Endodermal cell (in vitro differentiated cells): ENCODE measurements at regions not wholly inside any gene's neighbourhood (a gene's known extent, or its start where the extent isn't known, plus 50 kb on each side); places are given as distances from the start of the nearest gene placed in this dataset.
"Not testable (repeated sequence)": the region's sequence is repeated elsewhere in the genome, so short reads cannot be mapped to it uniquely, and the experiment has no call there.

Experiments used
- DNase-seq: peaks from one replicate; pipeline ENCODE4 v3.0.0-alpha.2; 2017
- H3K27ac ChIP-seq: 2 replicates; pipeline ENCODE4 v1.5.1; 2013; ENCODE audit warnings: mild to moderate bottlenecking, low read depth, low read length, moderate library complexity
- H3K27me3 ChIP-seq: 2 replicates; pipeline ENCODE4 v1.6.1; 2013; ENCODE audit warnings: mild to moderate bottlenecking, low read length, moderate library complexity; ENCODE audit not compliant: insufficient read depth, control insufficient read depth, poor library complexity, severe bottlenecking
- H3K36me3 ChIP-seq: 2 replicates; pipeline ENCODE4 v1.7.0; 2013; ENCODE audit warnings: mild to moderate bottlenecking, low read length, moderate library complexity; ENCODE audit not compliant: control insufficient read depth, insufficient read depth
- H3K4me1 ChIP-seq: one replicate; pipeline ENCODE4 v1.7.0; 2013; ENCODE audit warnings: low read length; ENCODE audit not compliant: control insufficient read depth, insufficient read depth
- H3K4me3 ChIP-seq: 2 replicates; pipeline ENCODE4 v1.5.1; 2013; ENCODE audit warnings: mild to moderate bottlenecking, low read length, moderate library complexity
- H3K9ac ChIP-seq: 2 replicates; pipeline ENCODE4 v1.6.1; 2013; ENCODE audit warnings: mild to moderate bottlenecking, low read length, moderate library complexity; ENCODE audit not compliant: poor library complexity, severe bottlenecking; ENCODE audit errors: extremely low read depth
- H3K9me3 ChIP-seq: 2 replicates; pipeline ENCODE4 v1.6.1; 2013; ENCODE audit warnings: mild to moderate bottlenecking, low read length, moderate library complexity; ENCODE audit not compliant: control insufficient read depth
- H3K27ac Mint-ChIP-seq: 2 replicates; pipeline ENCODE4 v1.8.0; 2020; ENCODE audit warnings: mixed read lengths
- H3K27me3 Mint-ChIP-seq: 2 replicates; pipeline ENCODE4 v1.8.0; 2021; ENCODE audit warnings: mild to moderate bottlenecking, mixed read lengths; ENCODE audit not compliant: insufficient read depth
- H3K36me3 Mint-ChIP-seq: 2 replicates; pipeline ENCODE4 v1.8.0; 2020; ENCODE audit warnings: low read depth, mixed read lengths
- H3K4me1 Mint-ChIP-seq: 2 replicates; pipeline ENCODE4 v1.8.0; 2020; ENCODE audit warnings: mixed read lengths
- H3K4me3 Mint-ChIP-seq: 2 replicates; pipeline ENCODE4 v1.8.0; 2020; ENCODE audit warnings: mild to moderate bottlenecking, moderate library complexity, mixed read lengths
- H3K9me3 Mint-ChIP-seq: 2 replicates; pipeline ENCODE4 v1.8.0; 2020; ENCODE audit warnings: mild to moderate bottlenecking, mixed read lengths
- WGBS, 2 experiments: methylation state at CpG; one replicate each; pipeline versions ENCODE4 v1.1.5 to v1.1.7; 2013; ENCODE audit warnings: missing lambda C conversion rate in 2 of 2, mixed read lengths in 1 of 2; ENCODE audit not compliant: insufficient coverage in 1 of 2, insufficient read length in 1 of 2; 5-methylcytosine and 5-hydroxymethylcytosine counted together
- TF ChIP-seq, protein P1 (sequence below): fragments of 200-600 bp; sonication (generic); conservative IDR thresholded peaks from 2 replicates; pipeline ENCODE4 v1.5.0; 2021; ENCODE audit warnings: antibody characterized with exemption, mild to moderate bottlenecking

DNA sequence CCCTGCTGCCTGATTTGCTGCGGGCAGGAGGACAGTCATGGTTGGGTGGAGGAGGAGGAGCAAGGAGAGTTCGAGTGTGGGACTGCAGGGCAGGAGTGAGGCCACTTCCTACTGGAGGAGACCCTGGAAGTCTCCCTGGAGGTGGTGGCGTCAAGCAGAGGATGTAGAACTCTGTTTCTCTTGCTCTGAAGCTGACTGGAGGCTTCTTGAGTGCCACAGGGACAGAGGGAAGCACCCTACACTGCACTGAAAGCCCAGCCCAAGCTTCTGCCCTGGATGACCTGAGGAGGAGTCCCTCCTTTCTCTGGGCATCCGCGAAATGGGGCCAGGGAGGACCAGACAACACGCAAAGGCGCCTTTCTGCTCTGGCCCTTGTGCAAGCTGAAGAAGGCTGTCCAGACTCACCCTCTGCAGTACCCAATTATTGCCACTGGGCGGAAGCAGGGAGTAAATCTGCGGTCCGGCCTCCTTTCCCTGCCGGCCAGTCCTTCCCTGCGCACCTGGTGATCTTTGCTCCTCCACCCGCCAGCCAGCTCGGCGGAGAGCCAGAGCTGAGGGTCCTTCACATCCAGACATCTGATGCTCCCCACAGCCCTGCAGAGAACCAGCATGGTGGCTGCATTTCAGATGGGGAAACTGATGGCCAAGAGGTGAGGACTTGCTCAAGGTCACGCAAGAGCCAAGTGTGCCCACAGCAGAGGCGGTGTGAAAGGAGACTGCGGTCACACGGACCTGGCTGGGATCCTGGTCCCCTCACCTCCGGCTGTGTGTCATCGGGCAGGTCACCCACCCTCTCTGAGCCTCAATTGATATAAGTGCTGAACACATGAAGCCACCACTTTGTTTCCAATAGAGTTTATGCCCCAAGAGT lies 207.1 kb downstream of the TBC1D2B start:
- H3K27ac Mint-ChIP-seq, result no peak overlapping the region

GRCh38 chr15:77869021-77869895 lies 208.3 kb downstream of the TBC1D2B start:
- Histone ChIP-seq H3K27ac (no peak overlapping the region), H3K9me3 (no peaks in the 10 kb centered on the region), H3K4me1 (no peaks in the 10 kb centered on the region), H3K36me3 (no peaks in the 10 kb centered on the region), H3K9ac (no peak overlapping the region), H3K27me3 (no peaks in the 10 kb centered on the region), H3K4me3 (no peak overlapping the region)
- no peak overlapping the region for H3K4me3 Mint-ChIP-seq
- TF ChIP-seq, protein P1, sequence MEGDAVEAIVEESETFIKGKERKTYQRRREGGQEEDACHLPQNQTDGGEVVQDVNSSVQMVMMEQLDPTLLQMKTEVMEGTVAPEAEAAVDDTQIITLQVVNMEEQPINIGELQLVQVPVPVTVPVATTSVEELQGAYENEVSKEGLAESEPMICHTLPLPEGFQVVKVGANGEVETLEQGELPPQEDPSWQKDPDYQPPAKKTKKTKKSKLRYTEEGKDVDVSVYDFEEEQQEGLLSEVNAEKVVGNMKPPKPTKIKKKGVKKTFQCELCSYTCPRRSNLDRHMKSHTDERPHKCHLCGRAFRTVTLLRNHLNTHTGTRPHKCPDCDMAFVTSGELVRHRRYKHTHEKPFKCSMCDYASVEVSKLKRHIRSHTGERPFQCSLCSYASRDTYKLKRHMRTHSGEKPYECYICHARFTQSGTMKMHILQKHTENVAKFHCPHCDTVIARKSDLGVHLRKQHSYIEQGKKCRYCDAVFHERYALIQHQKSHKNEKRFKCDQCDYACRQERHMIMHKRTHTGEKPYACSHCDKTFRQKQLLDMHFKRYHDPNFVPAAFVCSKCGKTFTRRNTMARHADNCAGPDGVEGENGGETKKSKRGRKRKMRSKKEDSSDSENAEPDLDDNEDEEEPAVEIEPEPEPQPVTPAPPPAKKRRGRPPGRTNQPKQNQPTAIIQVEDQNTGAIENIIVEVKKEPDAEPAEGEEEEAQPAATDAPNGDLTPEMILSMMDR, result no peak
- WGBS, 2 experiments, result 76 to 89% methylated on average over 3 to 13 of the region's 17 CpGs
- DNase-seq, result no peak
- H3K9me3 Mint-ChIP-seq, result no peaks in the 10 kb centered on the region
- H3K36me3 Mint-ChIP-seq, result no peaks in the 10 kb centered on the region
- no peak overlapping the region for H3K27ac Mint-ChIP-seq
- peaks cover 6% of the 10 kb centered on the region for H3K27me3 Mint-ChIP-seq
- no peaks in the 10 kb centered on the region for H3K4me1 Mint-ChIP-seq

More for the DNA sequence above, 207.1 kb downstream of the TBC1D2B start:
- no peaks in the 10 kb centered on the region for H3K9me3 ChIP-seq
- H3K4me1 Mint-ChIP-seq, result no peaks in the 10 kb centered on the region
- no peaks in the 10 kb centered on the region for H3K27me3 ChIP-seq
- no peak overlapping the region for H3K4me3 Mint-ChIP-seq
- no peak overlapping the region for H3K9ac ChIP-seq
- H3K27ac ChIP-seq, result no peak overlapping the region
- peak; percentile 95 for DNase-seq
- no peaks in the 10 kb centered on the region for H3K9me3 Mint-ChIP-seq
- WGBS, 2 experiments, result 41 to 47% methylated on average over 17 to 21 of the region's 21 CpGs
- H3K36me3 Mint-ChIP-seq, result no peaks in the 10 kb centered on the region
- H3K27me3 Mint-ChIP-seq, result peaks cover 6% of the 10 kb centered on the region
- TF ChIP-seq, protein P1, result peak; percentile 86
- H3K4me3 ChIP-seq, result no peak overlapping the region
- no peaks in the 10 kb centered on the region for H3K4me1 ChIP-seq
- H3K36me3 ChIP-seq, result no peaks in the 10 kb centered on the region

DNA sequence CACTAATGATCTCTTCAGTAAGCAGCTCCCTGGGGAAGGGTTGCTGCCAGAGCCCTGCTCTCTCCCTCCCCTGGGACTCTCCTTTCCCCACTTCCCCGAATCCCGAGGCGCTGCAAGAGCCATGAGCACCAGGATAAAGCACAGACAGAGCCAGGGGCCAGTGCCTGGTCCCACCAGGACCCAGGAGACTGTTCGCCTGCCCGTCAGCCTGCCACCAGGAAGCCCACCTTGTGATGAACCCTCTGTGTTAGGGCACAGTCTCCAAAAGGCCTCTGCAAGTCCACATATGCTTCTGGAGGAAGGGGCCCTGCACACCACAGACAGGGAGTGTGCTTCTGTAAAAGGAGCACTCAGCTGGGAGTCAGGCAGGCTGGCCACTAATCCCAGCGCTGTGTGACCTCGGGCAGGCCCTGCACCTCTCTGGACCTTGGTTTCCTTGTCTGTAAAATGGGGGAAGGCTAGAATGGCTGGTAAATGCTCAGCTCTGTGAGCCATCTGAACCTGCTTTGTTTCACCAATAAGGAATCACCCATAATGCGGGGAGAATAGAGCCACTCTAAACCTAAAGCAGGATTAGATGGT lies 209.4 kb downstream of the TBC1D2B start:
- not testable (repeated sequence) for DNase-seq, H3K27me3 ChIP-seq, H3K36me3 Mint-ChIP-seq, H3K27ac Mint-ChIP-seq, H3K9me3 Mint-ChIP-seq, H3K9me3 ChIP-seq, H3K4me3 ChIP-seq, H3K4me1 ChIP-seq, H3K36me3 ChIP-seq, H3K9ac ChIP-seq, H3K4me3 Mint-ChIP-seq, H3K4me1 Mint-ChIP-seq, H3K27me3 Mint-ChIP-seq, H3K27ac ChIP-seq
- 90 to 95% methylated on average over 2 to 8 of the region's 8 CpGs for WGBS, 2 experiments
